ENCODE measurements at regions not wholly inside any gene's neighbourhood (a gene's known extent, or its start where the extent isn't known, plus 50 kb on each side); places are given as distances from the start of the nearest gene placed in this dataset.

DNA sequence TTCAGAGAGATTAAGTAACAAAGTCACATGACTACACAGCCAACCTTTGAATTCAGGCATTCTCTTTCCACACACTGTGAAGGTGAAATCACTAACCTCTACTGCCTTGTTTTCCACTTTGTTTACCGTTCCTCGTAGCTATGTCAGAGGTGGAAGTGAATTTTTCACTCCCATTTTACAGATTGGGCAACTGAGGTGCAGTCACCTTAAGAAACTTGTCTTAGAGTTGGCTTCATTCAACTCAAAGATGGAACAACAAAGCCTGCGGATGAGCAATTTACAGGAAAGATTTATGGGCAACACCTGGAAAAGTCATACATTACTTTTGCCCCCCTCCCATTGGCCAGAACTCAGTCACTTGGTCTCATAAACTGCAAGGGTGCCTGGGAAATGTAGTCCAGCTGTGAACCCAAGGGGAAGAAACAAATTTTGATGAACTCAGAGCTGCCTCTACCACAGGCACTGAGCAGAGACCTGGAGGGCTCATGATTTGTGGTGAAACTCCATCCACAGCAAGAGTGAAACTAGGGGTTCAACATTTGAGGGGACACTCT is 784.6 kb upstream of the EEF2KMT start:
- no peaks in the 10 kb centered on the region for H3K9me2 ChIP-seq (replicated peaks; ENCODE audit: control insufficient read depth, low read length)
- no peaks in the 10 kb centered on the region for H3K36me3 ChIP-seq (ENCODE audit: control insufficient read depth, low read length)
- no peak overlapping the region for H3K4me2 ChIP-seq (ENCODE audit: low read length)
- no peaks in the 10 kb centered on the region for H3K79me2 ChIP-seq (ENCODE audit: control insufficient read depth, low read length)
- H3K9me3 ChIP-seq (ENCODE audit: control insufficient read depth, insufficient read depth, low read length) = no peaks in the 10 kb centered on the region
- H3K27me3 ChIP-seq (ENCODE audit: control insufficient read depth, low read length) = no peaks in the 10 kb centered on the region
- no peak overlapping the region for H3K4me3 ChIP-seq (ENCODE audit: low read length)
- H3K27ac ChIP-seq (ENCODE audit: low read depth, low read length) = no peak overlapping the region
- no peak for TF ChIP-seq EZH2phosphoT487 (IDR thresholded peaks at IDR 0.05; ENCODE audit: borderline replicate concordance, low read length)
- TF ChIP-seq CTCF (IDR thresholded peaks at IDR 0.05; ENCODE audit: low read depth, low read length, poor library complexity, severe bottlenecking) = no peak
- H3K4me1 ChIP-seq (ENCODE audit: control insufficient read depth, low read length) = no peaks in the 10 kb centered on the region
- no peaks in the 10 kb centered on the region for H4K20me1 ChIP-seq (ENCODE audit: control insufficient read depth, insufficient read depth, low read depth, low read length)
- no peaks in the 10 kb centered on the region for H3F3A ChIP-seq (ENCODE audit: control insufficient read depth, insufficient read depth)

DNA sequence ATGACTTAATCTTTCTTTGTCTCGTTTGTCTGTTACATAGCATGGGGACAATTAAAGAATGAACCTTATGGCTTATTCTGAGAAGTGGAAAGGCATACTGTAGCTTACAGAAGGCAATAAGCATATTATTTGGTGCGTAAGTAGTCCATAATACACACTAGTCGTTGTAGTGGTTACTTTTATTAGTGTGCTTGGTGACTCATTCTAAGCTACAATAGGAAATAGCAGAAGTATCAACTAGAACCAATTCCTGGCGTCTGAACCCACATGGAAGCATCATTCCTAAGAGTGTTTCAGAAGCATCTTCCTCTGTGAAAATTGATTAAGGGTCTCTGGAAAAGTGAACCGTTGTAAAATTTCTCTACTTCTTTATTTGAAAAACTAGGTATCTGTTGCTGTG is 777.8 kb upstream of the EEF2KMT start:
- H3K4me1 ChIP-seq (ENCODE audit: control insufficient read depth, low read length) = no peaks in the 10 kb centered on the region
- TF ChIP-seq CTCF (IDR thresholded peaks at IDR 0.05; ENCODE audit: low read depth, low read length, poor library complexity, severe bottlenecking) = no peak
- no peak for TF ChIP-seq EZH2phosphoT487 (IDR thresholded peaks at IDR 0.05; ENCODE audit: borderline replicate concordance, low read length)
- H3K9me3 ChIP-seq (ENCODE audit: control insufficient read depth, insufficient read depth, low read length) = no peaks in the 10 kb centered on the region
- no peaks in the 10 kb centered on the region for H4K20me1 ChIP-seq (ENCODE audit: control insufficient read depth, insufficient read depth, low read depth, low read length)
- H3K4me2 ChIP-seq (ENCODE audit: low read length) = no peak overlapping the region
- H3F3A ChIP-seq (ENCODE audit: control insufficient read depth, insufficient read depth) = no peaks in the 10 kb centered on the region
- no peaks in the 10 kb centered on the region for H3K79me2 ChIP-seq (ENCODE audit: control insufficient read depth, low read length)
- H3K27ac ChIP-seq (ENCODE audit: low read depth, low read length) = no peak overlapping the region
- H3K36me3 ChIP-seq (ENCODE audit: control insufficient read depth, low read length) = no peaks in the 10 kb centered on the region
- no peaks in the 10 kb centered on the region for H3K27me3 ChIP-seq (ENCODE audit: control insufficient read depth, low read length)
- H3K9me2 ChIP-seq (replicated peaks; ENCODE audit: control insufficient read depth, low read length) = no peaks in the 10 kb centered on the region
- H3K4me3 ChIP-seq (ENCODE audit: low read length) = no peak overlapping the region

- no peak overlapping the region for H3K27ac ChIP-seq (ENCODE audit: low read depth, low read length)
- H3K79me2 ChIP-seq (ENCODE audit: control insufficient read depth, low read length) = no peaks in the 10 kb centered on the region
- H3F3A ChIP-seq (ENCODE audit: control insufficient read depth, insufficient read depth) = no peaks in the 10 kb centered on the region
- no peaks in the 10 kb centered on the region for H3K9me3 ChIP-seq (ENCODE audit: control insufficient read depth, insufficient read depth, low read length)
- no peaks in the 10 kb centered on the region for H4K20me1 ChIP-seq (ENCODE audit: control insufficient read depth, insufficient read depth, low read depth, low read length)
- H3K4me2 ChIP-seq (ENCODE audit: low read length) = no peak overlapping the region
- no peaks in the 10 kb centered on the region for H3K4me1 ChIP-seq (ENCODE audit: control insufficient read depth, low read length)
- H3K27me3 ChIP-seq (ENCODE audit: control insufficient read depth, low read length) = no peaks in the 10 kb centered on the region
- no peaks in the 10 kb centered on the region for H3K9me2 ChIP-seq (replicated peaks; ENCODE audit: control insufficient read depth, low read length)
- no peak overlapping the region for H3K4me3 ChIP-seq (ENCODE audit: low read length)
- H3K36me3 ChIP-seq (ENCODE audit: control insufficient read depth, low read length) = no peaks in the 10 kb centered on the region
- TF ChIP-seq EZH2phosphoT487 (IDR thresholded peaks at IDR 0.05; ENCODE audit: borderline replicate concordance, low read length) (no peak), CTCF (IDR thresholded peaks at IDR 0.05; ENCODE audit: low read depth, low read length, poor library complexity, severe bottlenecking) (no peak)
Measured at GRCh38 chr16:5874899-5875298, 777.3 kb upstream of the EEF2KMT start.
